ENCODE measurements at regions not wholly inside any gene's neighbourhood (a gene's known extent, or its start where the extent isn't known, plus 50 kb on each side); places are given as distances from the start of the nearest gene placed in this dataset.

GRCh38 chrX:40971736-40972135 is 113.5 kb upstream of the USP9X start:
- H3K27me3 ChIP-seq (replicated peaks in 1 of 2; ENCODE audit: control insufficient read depth in 2 of 2, insufficient read depth in 2 of 2, low read length in 1 of 2): no peaks in the 10 kb centered on the region
- no peak overlapping the region for H2AFZ ChIP-seq (ENCODE audit: control insufficient read depth, low read depth, low read length)
- H3K79me2 ChIP-seq (ENCODE audit: control insufficient read depth, insufficient read depth, low read length): no peaks in the 10 kb centered on the region
- DNase-seq (ENCODE audit: low read depth, low spot score) (no peak), FAIRE-seq (no peak), ATAC-seq (peak; percentile 70)
- BruUV-seq (replicated peaks): no TSS peak
- H3K4me2 ChIP-seq (ENCODE audit: control insufficient read depth, insufficient read depth): no peak overlapping the region
- no peak overlapping the region for H3K27ac ChIP-seq (ENCODE audit: control insufficient read depth, insufficient read depth)
- intact Hi-C loops (cut with micrococcal nuclease; ENCODE audit: unreplicated experiment) (no loop called here), in situ Hi-C loops (cut with MboI) (no loop called here)
- H3K4me3 ChIP-seq: no peak overlapping the region
- WGBS (ENCODE audit: insufficient coverage, insufficient replicate concordance, low lambda C conversion rate, missing lambda C conversion rate): 0% methylated on average over 1 of the region's 1 CpG
- RAD21 ChIA-PET (ENCODE audit: unreplicated experiment): no interaction called here
- H3K9me3 ChIP-seq (replicated peaks; ENCODE audit: control insufficient read depth, insufficient read depth, low read length): no peaks in the 10 kb centered on the region; the same call in 2 of the 3 replicates
- H3K4me1 ChIP-seq (ENCODE audit: control insufficient read depth, insufficient read depth, low read length): no peaks in the 10 kb centered on the region
- no peaks in the 10 kb centered on the region for H3K36me3 ChIP-seq (ENCODE audit: control insufficient read depth in 2 of 2, insufficient read depth in 2 of 2, low read length in 1 of 2)
- no peaks in the 10 kb centered on the region for H4K20me1 ChIP-seq (ENCODE audit: control insufficient read depth, insufficient read depth)
- TF ChIP-seq ZNF384 (IDR thresholded peaks at IDR 0.05; ENCODE audit: borderline replicate concordance, low read depth, low read length) (no peak), ZBTB33 (IDR thresholded peaks at IDR 0.05) (no peak), NR2F1 (conservative IDR thresholded peaks at IDR 0.05) (no peak), ZNF274 (IDR thresholded peaks at IDR 0.05; ENCODE audit: insufficient read depth, insufficient read length) (no peak)
- H3K9ac ChIP-seq (ENCODE audit: control insufficient read depth, insufficient read depth, low read length): no peak overlapping the region
- CTCF ChIA-PET: no interaction called here
- POLR2A ChIA-PET: no interaction called here
- SMC1A ChIA-PET (ENCODE audit: uncharacterized antibody, unreplicated experiment): interaction anchor here (0.6 to 1.5 kb wide), 3 partner anchors 8 to 192 kb away, joined by 3 to 4 read pairs (median 4); no protein-coding TSS in a partner anchor

- no peak for DNase-seq (ENCODE audit: low read depth, low spot score)
- RAD21 ChIA-PET (ENCODE audit: unreplicated experiment): no interaction called here
- H4K20me1 ChIP-seq (ENCODE audit: control insufficient read depth, insufficient read depth): no peaks in the 10 kb centered on the region
- no peaks in the 10 kb centered on the region for H3K79me2 ChIP-seq (ENCODE audit: control insufficient read depth, insufficient read depth, low read length)
- no peak overlapping the region for H3K4me3 ChIP-seq
- in situ Hi-C loops (cut with MboI) (no loop called here), intact Hi-C loops (cut with micrococcal nuclease; ENCODE audit: unreplicated experiment) (no loop called here)
- no peaks in the 10 kb centered on the region for H3K4me1 ChIP-seq (ENCODE audit: control insufficient read depth, insufficient read depth, low read length)
- CTCF ChIA-PET: no interaction called here
- H3K36me3 ChIP-seq (ENCODE audit: control insufficient read depth in 2 of 2, insufficient read depth in 2 of 2, low read length in 1 of 2): no peaks in the 10 kb centered on the region
- POLR2A ChIA-PET: no interaction called here
- H3K4me2 ChIP-seq (ENCODE audit: control insufficient read depth, insufficient read depth): no peak overlapping the region
- H3K27ac ChIP-seq (ENCODE audit: control insufficient read depth, insufficient read depth): no peak overlapping the region
- TF ChIP-seq E4F1 (IDR thresholded peaks at IDR 0.05; ENCODE audit: borderline replicate concordance, partially characterized antibody): no peak
- no peak for TF ChIP-seq E2F8 (IDR thresholded peaks at IDR 0.05; ENCODE audit: low read depth, partially characterized antibody)
- TF ChIP-seq EGR1 (IDR thresholded peaks at IDR 0.05; ENCODE audit: borderline replicate concordance in 1 of 2, low read depth in 2 of 2, low read length in 2 of 2): no peak
- no peak for ATAC-seq
- no peaks in the 10 kb centered on the region; the same call in 2 of the 3 replicates for H3K9me3 ChIP-seq (replicated peaks; ENCODE audit: control insufficient read depth, insufficient read depth, low read length)
- no TSS peak for BruUV-seq (replicated peaks)
- H2AFZ ChIP-seq (ENCODE audit: control insufficient read depth, low read depth, low read length): 0 out of 2 replicates have a peak overlapping the region, but pooled peaks have one; percentile 23
- H3K27me3 ChIP-seq (replicated peaks in 1 of 2; ENCODE audit: control insufficient read depth in 2 of 2, insufficient read depth in 2 of 2, low read length in 1 of 2): no peaks in the 10 kb centered on the region
- H3K9ac ChIP-seq (ENCODE audit: control insufficient read depth, insufficient read depth, low read length): no peak overlapping the region
- SMC1A ChIA-PET (ENCODE audit: uncharacterized antibody, unreplicated experiment): no interaction called here
- FAIRE-seq: no peak
- WGBS (ENCODE audit: insufficient coverage, insufficient replicate concordance, low lambda C conversion rate, missing lambda C conversion rate): 35% methylated on average over 3 of the region's 3 CpGs
These were observed 111.6 kb upstream of the USP9X start for GRCh38 chrX:40973619-40974018.
